ENCODE measurements at regions not wholly inside any gene's neighbourhood (a gene's known extent, or its start where the extent isn't known, plus 50 kb on each side); places are given as distances from the start of the nearest gene placed in this dataset.

DNA sequence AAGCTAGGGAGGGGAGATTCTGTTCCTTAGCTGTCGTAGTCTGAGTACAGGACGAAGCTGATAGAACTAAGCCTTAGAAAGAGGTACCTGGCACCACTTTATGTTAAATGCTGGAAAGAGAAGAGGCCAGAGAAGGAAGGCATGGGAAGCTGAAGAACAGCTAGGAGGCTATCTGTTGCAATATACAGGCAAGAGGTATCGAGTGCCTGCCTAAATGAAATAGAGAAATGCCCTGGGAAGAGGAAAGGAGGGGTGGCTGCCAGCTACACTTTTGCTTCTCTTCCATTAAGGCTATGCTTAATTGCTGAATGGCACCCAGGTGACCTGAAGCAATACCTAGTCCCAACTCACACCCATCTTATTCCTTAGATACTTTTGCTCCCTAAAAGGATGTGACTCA, 380.4 kb upstream of the FGF13 start:
- no peak for TF ChIP-seq CTCF (IDR thresholded peaks at IDR 0.05)
- TF ChIP-seq POLR2A (IDR thresholded peaks at IDR 0.05) = no peak
